Sigmoid colon (tissue), 6 donors: ENCODE measurements at regions not wholly inside any gene's neighbourhood (a gene's known extent, or its start where the extent isn't known, plus 50 kb on each side); places are given as distances from the start of the nearest gene placed in this dataset.

Experiments
- DNase-seq: peaks from one replicate; pipeline ENCODE4 v3.0.0-alpha.2; 2019
- H3K27ac ChIP-seq, 4 donors: fragments of 200-600 bp; sonication (generic); one replicate each; pipeline ENCODE4 v1.5.1; 2016 to 2019; ENCODE audit warnings: mild to moderate bottlenecking in 1 of 4
- H3K27me3 ChIP-seq, 3 donors: fragments of 200-600 bp; sonication (generic); one replicate each; pipeline ENCODE4 v1.5.1; 2019; ENCODE audit warnings: mild to moderate bottlenecking in 1 of 3
- H3K36me3 ChIP-seq, 4 donors: fragments of 200-600 bp; sonication (generic); one replicate each; pipeline ENCODE4 v1.5.1; 2016 to 2019
- H3K4me1 ChIP-seq, 4 donors: fragments of 200-600 bp; sonication (generic); one replicate each; pipeline ENCODE4 v1.5.1; 2017 to 2019
- H3K4me3 ChIP-seq, 4 donors: fragments of 200-600 bp; sonication (generic); one replicate each; pipeline ENCODE4 v1.5.1; 2017 to 2019; ENCODE audit warnings: mild to moderate bottlenecking in 2 of 4, moderate library complexity in 1 of 4
- H3K9me3 ChIP-seq, 4 donors: fragments of 200-600 bp in 3 of 4; sonication (generic) in 3 of 4; one replicate each; pipeline versions ENCODE4 v1.5.1 to v1.6.1; 2013 to 2019
- EP300 ChIP-seq, 4 donors: sonication (generic); formaldehyde crosslinking; IDR thresholded peaks; one replicate each; pipeline ENCODE4 v1.6.1; 2017; ENCODE audit warnings: antibody characterized with exemption in 4 of 4
- POLR2A ChIP-seq, 2 donors: fragments of 450-650 bp; IDR thresholded peaks; one replicate each; pipeline ENCODE4 v1.6.1; 2016; ENCODE audit warnings: antibody characterized with exemption in 2 of 2, mild to moderate bottlenecking in 2 of 2, moderate library complexity in 2 of 2
- POLR2AphosphoS5 ChIP-seq, 4 donors: sonication (generic); formaldehyde crosslinking; IDR thresholded peaks; one replicate each; pipeline ENCODE4 v1.6.1; 2017; ENCODE audit warnings: antibody characterized with exemption in 4 of 4
- WGBS, 2 donors: extraction: QIAGEN DNeasy Blood & Tissue Kit; methylation state at CpG; one replicate each; pipeline ENCODE4 v1.1.7; 2013; 5-methylcytosine and 5-hydroxymethylcytosine counted together
- intact Hi-C: fragments of 100-400 bp; cut with DNase I; formaldehyde crosslinking; loops from one replicate; pipeline ENCODE4 v1.15.1; 2023
- TF ChIP-seq, protein P1 (sequence below), 4 experiments: fragments of 450-650 bp in 3 of 4; fragments of 200-600 bp in 1 of 4; IDR thresholded peaks; one replicate each; pipeline ENCODE4 v1.5.1; 2016 to 2019; ENCODE audit warnings: antibody characterized with exemption in 4 of 4, mild to moderate bottlenecking in 3 of 4, moderate library complexity in 2 of 4
- donor health status: healthy with polysubstance abuse.
- donor health status: healthy.

DNA sequence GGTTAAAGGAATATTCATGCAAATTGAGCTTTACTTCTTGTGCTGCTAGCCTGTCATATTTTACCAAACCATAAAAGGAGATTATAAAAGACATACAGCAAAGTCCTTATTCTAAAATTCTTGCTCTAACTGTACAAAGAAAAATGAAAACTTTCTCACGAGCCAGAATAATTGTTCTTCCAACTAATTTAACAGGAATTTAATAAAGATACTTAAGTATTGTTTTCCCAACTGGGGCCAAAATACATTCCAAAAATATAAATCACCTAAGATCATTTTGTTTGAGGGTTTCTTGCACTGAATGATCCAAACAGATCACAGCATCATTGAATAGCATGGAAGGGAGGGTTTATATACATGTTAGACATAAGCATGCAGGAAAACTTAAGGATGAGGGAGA, 127.1 kb upstream of the PCDH18 start:
- DNase-seq, result no peak
- H3K9me3 ChIP-seq, result peaks cover 0 to 2% (median 0%) of the 10 kb centered on the region in 4 donors
- intact Hi-C loops, result no loop called here
- peak overlapping the region in 2 of 4 donors; percentile 22 to 83 for H3K27ac ChIP-seq
- TF ChIP-seq POLR2AphosphoS5 (IDR thresholded peaks at IDR 0.05) (no peak), POLR2A (IDR thresholded peaks at IDR 0.05) (no peak), EP300 (IDR thresholded peaks at IDR 0.05) (no peak)
- TF ChIP-seq, protein P1, sequence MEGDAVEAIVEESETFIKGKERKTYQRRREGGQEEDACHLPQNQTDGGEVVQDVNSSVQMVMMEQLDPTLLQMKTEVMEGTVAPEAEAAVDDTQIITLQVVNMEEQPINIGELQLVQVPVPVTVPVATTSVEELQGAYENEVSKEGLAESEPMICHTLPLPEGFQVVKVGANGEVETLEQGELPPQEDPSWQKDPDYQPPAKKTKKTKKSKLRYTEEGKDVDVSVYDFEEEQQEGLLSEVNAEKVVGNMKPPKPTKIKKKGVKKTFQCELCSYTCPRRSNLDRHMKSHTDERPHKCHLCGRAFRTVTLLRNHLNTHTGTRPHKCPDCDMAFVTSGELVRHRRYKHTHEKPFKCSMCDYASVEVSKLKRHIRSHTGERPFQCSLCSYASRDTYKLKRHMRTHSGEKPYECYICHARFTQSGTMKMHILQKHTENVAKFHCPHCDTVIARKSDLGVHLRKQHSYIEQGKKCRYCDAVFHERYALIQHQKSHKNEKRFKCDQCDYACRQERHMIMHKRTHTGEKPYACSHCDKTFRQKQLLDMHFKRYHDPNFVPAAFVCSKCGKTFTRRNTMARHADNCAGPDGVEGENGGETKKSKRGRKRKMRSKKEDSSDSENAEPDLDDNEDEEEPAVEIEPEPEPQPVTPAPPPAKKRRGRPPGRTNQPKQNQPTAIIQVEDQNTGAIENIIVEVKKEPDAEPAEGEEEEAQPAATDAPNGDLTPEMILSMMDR (IDR thresholded peaks at IDR 0.05), result no peak
- no peak overlapping the region for H3K4me3 ChIP-seq
- no peaks in the 10 kb centered on the region for H3K27me3 ChIP-seq
- H3K4me1 ChIP-seq, result peaks cover 0 to 47% (median 29%) of the 10 kb centered on the region in 4 donors
- no peaks in the 10 kb centered on the region for H3K36me3 ChIP-seq
- WGBS, 2 donors, result 61 to 68% methylated on average over 1 of the region's 1 CpG

DNA sequence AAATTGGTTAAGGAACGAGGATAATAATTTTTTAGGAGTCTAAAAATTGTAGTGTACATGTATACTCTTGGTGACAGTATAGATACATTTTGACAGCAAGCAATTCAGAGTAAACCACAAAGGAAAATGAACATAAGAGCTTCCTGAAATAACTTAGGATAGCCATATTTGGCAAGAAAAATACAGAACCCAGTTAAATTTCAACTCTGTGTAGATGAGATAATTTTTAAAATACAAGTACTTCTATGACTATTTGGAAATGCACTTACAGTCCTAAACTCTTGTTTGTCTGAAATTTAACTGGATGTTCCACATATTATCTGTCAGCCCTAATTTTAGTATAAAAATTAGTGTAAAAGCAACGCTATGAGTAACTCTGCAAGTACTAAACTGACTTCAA, 124.4 kb upstream of the PCDH18 start:
- Histone ChIP-seq H3K27ac (no peak overlapping the region), H3K4me1 (peaks cover 0 to 21% (median 11%) of the 10 kb centered on the region in 4 donors), H3K9me3 (peaks cover 0 to 1% (median 0%) of the 10 kb centered on the region in 4 donors), H3K4me3 (no peak overlapping the region), H3K27me3 (no peaks in the 10 kb centered on the region), H3K36me3 (no peaks in the 10 kb centered on the region)
- intact Hi-C loops, result no loop called here
- DNase-seq, result no peak
- WGBS, 2 donors, result 51 to 56% methylated on average over 2 of the region's 2 CpGs
- TF ChIP-seq EP300 (IDR thresholded peaks at IDR 0.05), result no peak
- TF ChIP-seq, protein P1 (IDR thresholded peaks at IDR 0.05), result no peak
- TF ChIP-seq POLR2AphosphoS5 (IDR thresholded peaks at IDR 0.05), result no peak

DNA sequence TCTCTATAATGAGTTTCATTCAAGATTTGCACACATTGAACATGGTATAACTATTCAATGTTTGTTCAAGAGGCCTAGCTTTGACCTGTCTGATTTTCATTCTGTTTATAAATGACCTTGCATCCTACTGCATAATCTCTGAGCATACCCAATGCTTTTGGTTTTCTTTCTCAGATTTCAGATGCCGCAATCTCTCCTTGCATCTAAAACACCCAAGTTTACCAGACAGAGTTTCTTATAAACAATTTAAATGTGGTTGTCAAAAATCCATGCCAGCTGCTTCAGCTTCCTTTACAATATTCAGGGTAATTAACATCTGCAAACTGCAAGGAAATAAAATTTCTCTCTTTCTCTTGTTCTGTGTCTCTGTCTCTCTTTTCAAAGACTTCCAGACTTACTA, 123.0 kb upstream of the PCDH18 start:
- Histone ChIP-seq H3K27me3 (no peaks in the 10 kb centered on the region), H3K4me1 (peaks cover 0 to 21% (median 8%) of the 10 kb centered on the region in 4 donors), H3K36me3 (no peaks in the 10 kb centered on the region), H3K9me3 (no peaks in the 10 kb centered on the region), H3K4me3 (no peak overlapping the region), H3K27ac (no peak overlapping the region)
- no peak for TF ChIP-seq POLR2AphosphoS5 (IDR thresholded peaks at IDR 0.05)
- TF ChIP-seq, protein P1 (IDR thresholded peaks at IDR 0.05), result no peak
- no peak for TF ChIP-seq EP300 (IDR thresholded peaks at IDR 0.05)
- no peak for TF ChIP-seq POLR2A (IDR thresholded peaks at IDR 0.05)
- WGBS, 2 donors, result 82 to 87% methylated on average over 1 of the region's 1 CpG
- DNase-seq, result no peak
- intact Hi-C loops, result no loop called here

DNA sequence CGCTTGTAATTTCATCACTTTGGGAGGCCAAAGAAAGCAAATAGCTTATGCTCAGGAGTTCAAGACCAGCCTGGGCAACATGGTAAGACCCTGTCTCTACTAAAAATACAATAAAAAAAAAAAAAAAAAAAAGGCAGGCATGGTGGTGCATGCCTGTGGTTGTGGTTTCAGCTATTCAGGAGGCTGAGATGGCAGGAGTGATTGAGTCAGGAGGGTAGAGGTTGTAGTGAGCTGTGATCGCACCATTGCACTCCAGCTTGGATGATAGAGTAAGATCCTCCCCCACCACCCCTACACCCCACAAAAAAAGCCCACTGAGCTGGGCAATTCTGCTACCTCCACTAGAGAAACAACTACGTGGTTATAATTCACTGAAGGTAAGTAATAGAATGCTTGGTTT, 118.8 kb upstream of the PCDH18 start:
- 77 to 91% methylated on average over 3 of the region's 3 CpGs for WGBS, 2 donors
- H3K4me1 ChIP-seq, result peaks cover 0 to 10% (median 3%) of the 10 kb centered on the region in 4 donors
- TF ChIP-seq, protein P1 (IDR thresholded peaks at IDR 0.05), result no peak
- no peak for TF ChIP-seq POLR2AphosphoS5 (IDR thresholded peaks at IDR 0.05)
- no peak for TF ChIP-seq EP300 (IDR thresholded peaks at IDR 0.05)
- no peak for TF ChIP-seq POLR2A (IDR thresholded peaks at IDR 0.05)
- no peaks in the 10 kb centered on the region for H3K27me3 ChIP-seq
- intact Hi-C loops, result no loop called here
- DNase-seq, result no peak
- H3K4me3 ChIP-seq, result no peak overlapping the region
- H3K9me3 ChIP-seq, result no peaks in the 10 kb centered on the region
- H3K27ac ChIP-seq, result no peak overlapping the region
- no peaks in the 10 kb centered on the region for H3K36me3 ChIP-seq
